GM19240 (cell line): ENCODE measurements at regions not wholly inside any gene's neighbourhood (a gene's known extent, or its start where the extent isn't known, plus 50 kb on each side); places are given as distances from the start of the nearest gene placed in this dataset.
"Not testable (repeated sequence)": the region's sequence is repeated elsewhere in the genome, so short reads cannot be mapped to it uniquely, and the experiment has no call there.

Experiments used
- DNase-seq: peaks from one replicate; pipeline ENCODE4 v3.0.0; 2011; ENCODE audit warnings: low spot score; ENCODE audit not compliant: insufficient read length

- DNase-seq, result no peak
These were observed 80.8 kb downstream of the C21orf91 start for GRCh38 chr21:17738176-17738953.

- DNase-seq, result no peak
These were observed 83.1 kb downstream of the C21orf91 start for GRCh38 chr21:17736072-17736471.

GRCh38 chr21:17733209-17733608 is 85.9 kb downstream of the C21orf91 start:
- DNase-seq, result no peak

GRCh38 chr21:17732306-17732705 is 86.8 kb downstream of the C21orf91 start:
- DNase-seq, result no peak

- no peak for DNase-seq
These were observed 87.6 kb downstream of the C21orf91 start for GRCh38 chr21:17731554-17731953.

- DNase-seq, result no peak
These were observed 88.4 kb downstream of the C21orf91 start for GRCh38 chr21:17730782-17731181.

- DNase-seq, result no peak
These were observed 89.7 kb downstream of the C21orf91 start for GRCh38 chr21:17729455-17729854.

- no peak for DNase-seq
These were observed 91.8 kb downstream of the C21orf91 start for GRCh38 chr21:17727361-17727760.

GRCh38 chr21:17726047-17726829 is 92.9 kb downstream of the C21orf91 start:
- no peak for DNase-seq

GRCh38 chr21:17725339-17725738 is 93.8 kb downstream of the C21orf91 start:
- no peak for DNase-seq

- no peak for DNase-seq
These were observed 100.2 kb upstream of the BTG3 start for GRCh38 chr21:17712887-17713286.

GRCh38 chr21:17711896-17712295 is 99.2 kb upstream of the BTG3 start:
- no peak for DNase-seq

- no peak for DNase-seq
These were observed 96.5 kb upstream of the BTG3 start for GRCh38 chr21:17709266-17709611.

- DNase-seq, result no peak
These were observed 96.0 kb upstream of the BTG3 start for GRCh38 chr21:17708522-17709265.

- no peak for DNase-seq
These were observed 87.0 kb upstream of the BTG3 start for GRCh38 chr21:17699524-17700189.

- no peak for DNase-seq
These were observed 84.8 kb upstream of the BTG3 start for GRCh38 chr21:17697473-17697872.

GRCh38 chr21:17694416-17694815 is 81.7 kb upstream of the BTG3 start:
- DNase-seq, result not testable (repeated sequence)

GRCh38 chr21:17693801-17694200 is 81.1 kb upstream of the BTG3 start:
- no peak for DNase-seq

GRCh38 chr21:17690078-17690494 is 77.4 kb upstream of the BTG3 start:
- no peak for DNase-seq

GRCh38 chr21:17688912-17689874 is 76.5 kb upstream of the BTG3 start:
- no peak for DNase-seq
